ENCODE measurements at regions not wholly inside any gene's neighbourhood (a gene's known extent, or its start where the extent isn't known, plus 50 kb on each side); places are given as distances from the start of the nearest gene placed in this dataset.

GRCh38 chr2:189369566-189369965 lies 71.7 kb upstream of the WDR75 start:
- DNase-seq: no peak

- no peak for DNase-seq
Measured at GRCh38 chr2:189370719-189371118, 70.6 kb upstream of the WDR75 start.

GRCh38 chr2:189372688-189373257 lies 68.5 kb upstream of the WDR75 start:
- peak; percentile 94 for DNase-seq

- no peak for DNase-seq
Measured at GRCh38 chr2:189374481-189374880, 66.8 kb upstream of the WDR75 start.

- DNase-seq: no peak
Measured at GRCh38 chr2:189375842-189376241, 65.4 kb upstream of the WDR75 start.

GRCh38 chr2:189379287-189379630 lies 62.0 kb upstream of the WDR75 start:
- no peak for DNase-seq

GRCh38 chr2:189379731-189380261 lies 61.5 kb upstream of the WDR75 start:
- no peak for DNase-seq

GRCh38 chr2:189382668-189383067 lies 58.6 kb upstream of the WDR75 start:
- DNase-seq: no peak

GRCh38 chr2:189386741-189387140 lies 54.5 kb upstream of the WDR75 start:
- no peak for DNase-seq

- no peak for DNase-seq
Measured at GRCh38 chr2:189391201-189391600, 50.1 kb upstream of the WDR75 start.

Data from skin of body (tissue), 1 donor.